ENCODE measurements at regions not wholly inside any gene's neighbourhood (a gene's known extent, or its start where the extent isn't known, plus 50 kb on each side); places are given as distances from the start of the nearest gene placed in this dataset.

DNA sequence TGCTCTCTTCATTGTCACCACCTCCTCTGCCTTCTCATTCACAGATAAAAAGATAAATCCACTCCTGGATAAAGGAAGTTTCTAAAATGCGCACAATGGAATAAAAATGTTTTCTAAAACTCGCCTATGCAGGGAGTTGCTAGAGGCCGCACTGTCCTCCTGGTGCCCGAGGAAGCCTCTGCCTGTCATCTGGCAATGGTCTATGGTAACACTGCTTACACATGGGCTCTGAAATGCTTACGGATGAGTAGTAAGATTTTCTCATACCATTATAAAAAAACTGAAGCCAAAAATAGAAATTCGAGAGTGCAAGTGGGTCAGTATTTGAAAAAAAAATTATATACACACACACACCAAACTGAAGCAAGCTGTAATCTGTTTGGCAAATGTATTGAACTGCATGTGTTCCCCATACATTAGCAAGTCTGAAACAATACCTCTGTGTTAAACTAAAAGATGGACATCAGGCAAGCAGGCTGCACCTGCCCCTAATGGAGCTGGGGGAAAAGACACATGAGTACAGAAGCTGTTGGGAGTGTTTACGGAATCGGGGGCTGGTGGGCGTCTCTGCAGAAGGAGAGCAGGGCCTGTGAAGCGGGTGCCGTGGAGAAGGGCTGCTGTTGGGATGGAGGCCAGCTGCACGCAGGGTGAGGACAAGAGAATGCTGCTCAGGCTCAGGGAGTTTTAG is 103.3 kb upstream of the FAT1 start:
- TF ChIP-seq GATA2 (IDR thresholded peaks at IDR 0.05; ENCODE audit: low read depth, low read length) (no peak), GATA3 (IDR thresholded peaks at IDR 0.05; ENCODE audit: low read depth, low read length) (no peak)
